GM12878 (cell line): ENCODE measurements at regions not wholly inside any gene's neighbourhood (a gene's known extent, or its start where the extent isn't known, plus 50 kb on each side); places are given as distances from the start of the nearest gene placed in this dataset.

Source experiments
- ATAC-seq: fragments of 200-7000 bp; cut with Tn5 transposase; 3 replicates; pipeline ENCODE4 v1.9.1; 2020; ENCODE audit warnings: mild to moderate bottlenecking, moderate library complexity
- BruUV-seq: library from RNA; stranded (reverse); fragments of 400-500 nt; replicated peaks from 2 replicates; lab custom pipeline; 2021; lab: Mats Ljungman, UMichigan
- CTCF ChIA-PET: fragments of 300-600 bp; sonication (Branson Sonifier 250); formaldehyde crosslinking; extraction: SDS; loops from one replicate; lab custom pipeline; 2021; ENCODE audit warnings: inconsistent platforms; lab: Yijun Ruan, JAX
- POLR2A ChIA-PET: fragments of 350-600 bp; formaldehyde crosslinking; extraction: SDS; loops from one replicate; lab custom pipeline; 2021; ENCODE audit warnings: inconsistent platforms; lab: Charles Lee
- RAD21 ChIA-PET: fragments of 300-600 bp; sonication (Branson Sonifier 250); formaldehyde crosslinking; loops from one replicate; lab custom pipeline; 2023; ENCODE audit warnings: antibody characterized with exemption; ENCODE audit not compliant: unreplicated experiment; lab: Charles Lee
- SMC1A ChIA-PET: fragments of 300-600 bp; sonication (Branson Sonifier 250); formaldehyde crosslinking; loops from one replicate; lab custom pipeline; 2023; ENCODE audit not compliant: unreplicated experiment, uncharacterized antibody; lab: Charles Lee
- DNase-seq: peaks from one replicate; pipeline ENCODE4 v3.0.0-alpha.2; 2011; ENCODE audit warnings: low read depth, low spot score
- FAIRE-seq: peaks from 3 replicates; lab custom pipeline; 2011; peaks lifted over from hg19 to GRCh38; lab: Jason Lieb, UNC
- H2AFZ ChIP-seq: 2 replicates; pipeline ENCODE4 v1.6.0; 2011; ENCODE audit warnings: low read depth, low read length, control low read depth; ENCODE audit not compliant: control insufficient read depth
- H3K27ac ChIP-seq: 2 replicates; pipeline ENCODE4 v1.5.1; 2011; ENCODE audit warnings: control low read depth; ENCODE audit not compliant: control insufficient read depth, insufficient read depth
- H3K27me3 ChIP-seq, 2 experiments: replicated peaks in 1 of 2; 2 replicates each; pipeline versions ENCODE4 v1.6.0 to v1.6.1; 2011; ENCODE audit warnings: low read length in 1 of 2; ENCODE audit not compliant: control insufficient read depth in 2 of 2, insufficient read depth in 2 of 2
- H3K36me3 ChIP-seq, 2 experiments: 2 replicates each; pipeline ENCODE4 v1.5.1; 2011; ENCODE audit warnings: low read length in 1 of 2; ENCODE audit not compliant: control insufficient read depth in 2 of 2, insufficient read depth in 2 of 2
- H3K4me1 ChIP-seq: 2 replicates; pipeline ENCODE4 v1.6.1; 2011; ENCODE audit warnings: mild to moderate bottlenecking, low read length, moderate library complexity, mixed read lengths; ENCODE audit not compliant: control insufficient read depth, insufficient read depth
- H3K4me2 ChIP-seq: 2 replicates; pipeline ENCODE4 v1.6.0; 2011; ENCODE audit warnings: control low read depth; ENCODE audit not compliant: control insufficient read depth, insufficient read depth
- H3K4me3 ChIP-seq: fragments of 200-600 bp; sonication (generic); 2 replicates; pipeline ENCODE4 v1.5.1; 2016
- H3K79me2 ChIP-seq: 2 replicates; pipeline ENCODE4 v1.6.0; 2011; ENCODE audit warnings: low read length; ENCODE audit not compliant: control insufficient read depth, insufficient read depth
- H3K9ac ChIP-seq: 2 replicates; pipeline ENCODE4 v1.8.0; 2011; ENCODE audit warnings: low read length, control low read depth, mixed read lengths; ENCODE audit not compliant: control insufficient read depth, insufficient read depth
- H3K9me3 ChIP-seq: replicated peaks from 3 replicates; pipeline ENCODE4 v1.5.1; 2011; ENCODE audit warnings: mild to moderate bottlenecking, low read length; ENCODE audit not compliant: control insufficient read depth, insufficient read depth
- H4K20me1 ChIP-seq: 2 replicates; pipeline ENCODE4 v1.6.0; 2011; ENCODE audit not compliant: control insufficient read depth, insufficient read depth
- CHD2 ChIP-seq: IDR thresholded peaks from 2 replicates; pipeline ENCODE4 v1.6.1; 2011; ENCODE audit warnings: low read depth, low read length, improper control_type of control experiment, borderline replicate concordance
- CHD4 ChIP-seq: fragments of 200-600 bp; sonication (generic); IDR thresholded peaks from 2 replicates; pipeline ENCODE4 v1.6.1; 2016; ENCODE audit warnings: mild to moderate bottlenecking
- CREB1 ChIP-seq: IDR thresholded peaks from 2 replicates; pipeline ENCODE4 v1.6.1; 2012; ENCODE audit warnings: low read depth, mild to moderate bottlenecking, inconsistent platforms
- CREM ChIP-seq: IDR thresholded peaks from 2 replicates; pipeline ENCODE4 v1.6.1; 2014; ENCODE audit warnings: antibody characterized with exemption, low read depth
- E2F4 ChIP-seq: IDR thresholded peaks from 2 replicates; pipeline ENCODE4 v1.6.1; 2012; ENCODE audit warnings: low read depth, low read length, improper control_type of control experiment
- ELK1 ChIP-seq: IDR thresholded peaks from 2 replicates; pipeline ENCODE4 v1.6.1; 2012; ENCODE audit warnings: low read depth, low read length, improper control_type of control experiment
- FOS ChIP-seq: IDR thresholded peaks from 3 replicates; pipeline ENCODE4 v1.6.1; 2011; ENCODE audit warnings: borderline replicate concordance; ENCODE audit not compliant: insufficient read length; ENCODE audit errors: extremely low read depth
- HDAC6 ChIP-seq: fragments of 200-600 bp; sonication (generic); IDR thresholded peaks from one replicate; pipeline ENCODE4 v1.8.0; 2017; ENCODE audit warnings: antibody characterized with exemption; ENCODE audit not compliant: unreplicated experiment
- HSF1 ChIP-seq: fragments of 150-350 bp; IDR thresholded peaks from 2 replicates; pipeline ENCODE4 v1.6.1; 2014; ENCODE audit warnings: mild to moderate bottlenecking, low read depth, low read length
- KAT2A ChIP-seq: conservative IDR thresholded peaks from 2 replicates; pipeline ENCODE4 v1.6.1; 2011; ENCODE audit warnings: low read depth, low read length; ENCODE audit not compliant: control insufficient read depth
- LARP7 ChIP-seq: fragments of 450-650 bp; IDR thresholded peaks from 2 replicates; pipeline ENCODE4 v1.6.1; 2017; ENCODE audit warnings: mild to moderate bottlenecking
- MTA3 ChIP-seq: IDR thresholded peaks from 2 replicates; pipeline ENCODE4 v1.6.1; 2012; ENCODE audit warnings: low read length, inconsistent platforms, borderline replicate concordance
- MXI1 ChIP-seq: fragments of 150-350 bp; IDR thresholded peaks from 2 replicates; pipeline ENCODE4 v1.6.1; 2011; ENCODE audit warnings: low read depth, mild to moderate bottlenecking, inconsistent platforms, low read length, improper control_type of control experiment
- NRF1 ChIP-seq: conservative IDR thresholded peaks from 2 replicates; pipeline ENCODE4 v1.6.1; 2011; ENCODE audit warnings: mild to moderate bottlenecking, low read depth, low read length, improper control_type of control experiment
- PAX5 ChIP-seq: IDR thresholded peaks from 2 replicates; pipeline ENCODE4 v1.6.1; 2011; ENCODE audit warnings: low read depth, low read length, borderline replicate concordance
- PML ChIP-seq: IDR thresholded peaks from 2 replicates; pipeline ENCODE4 v1.6.1; 2012; ENCODE audit warnings: low read length, inconsistent platforms
- POLR2AphosphoS2 ChIP-seq: IDR thresholded peaks from 2 replicates; pipeline ENCODE4 v1.6.1; 2011; ENCODE audit warnings: low read depth, mild to moderate bottlenecking, low read length, improper control_type of control experiment, moderate library complexity
- SREBF2 ChIP-seq: IDR thresholded peaks from 2 replicates; pipeline ENCODE4 v1.6.1; 2012; ENCODE audit warnings: mild to moderate bottlenecking, low read length
- ZNF217 ChIP-seq: fragments of 450-650 bp; IDR thresholded peaks from 2 replicates; pipeline ENCODE4 v1.6.1; 2017; ENCODE audit warnings: antibody characterized with exemption, mild to moderate bottlenecking
- WGBS: methylation state at CpG from one replicate; pipeline ENCODE4 v1.1.6; 2016; ENCODE audit warnings: low lambda C conversion rate; ENCODE audit not compliant: insufficient replicate concordance, insufficient coverage; ENCODE audit errors: missing lambda C conversion rate; 5-methylcytosine and 5-hydroxymethylcytosine counted together
- in situ Hi-C: fragments of 300-500 bp; cut with MboI; formaldehyde crosslinking; loops from 9 replicates; pipeline ENCODE4 v1.14.3; 2018; ENCODE audit warnings: mixed read lengths
- intact Hi-C: fragments of 100-400 bp; cut with micrococcal nuclease; formaldehyde crosslinking; loops from one replicate; pipeline ENCODE4 v1.14.2; 2022; ENCODE audit not compliant: unreplicated experiment
- TF ChIP-seq, protein P1 (sequence below): fragments of 450-650 bp; conservative IDR thresholded peaks from 2 replicates; pipeline ENCODE4 v1.6.1; 2017; ENCODE audit warnings: mild to moderate bottlenecking, moderate library complexity

GRCh38 chr6:87935196-87935595 is 112.4 kb upstream of the SPACA1 start:
- BruUV-seq: no TSS peak
- WGBS: 75% methylated on average over 3 of the region's 3 CpGs

More at GRCh38 chr6:87935196-87935595, 112.4 kb upstream of the SPACA1 start:
- CTCF ChIA-PET: interaction anchor here (1.2 to 4.1 kb wide), 6 partner anchors 103 to 984 kb away, joined by 3 to 16 read pairs (median 5); no protein-coding TSS in a partner anchor
- no peak for FAIRE-seq
- H3K27me3 ChIP-seq: no peaks in the 10 kb centered on the region
- DNase-seq: no peak
- no peak overlapping the region for H3K4me3 ChIP-seq
- no peak overlapping the region for H3K4me2 ChIP-seq
- H4K20me1 ChIP-seq: no peaks in the 10 kb centered on the region
- intact Hi-C loops: no loop called here
- ATAC-seq: no peak
- POLR2A ChIA-PET: interaction anchor here (0.6 kb wide), 1 partner anchor 17 kb away, joined by 4 read pairs; no protein-coding TSS in a partner anchor
- TF ChIP-seq SREBF2 (no peak), CREB1 (no peak), MXI1 (no peak), PML (no peak), HSF1 (no peak), ELK1 (no peak), CHD4 (no peak), POLR2AphosphoS2 (no peak), LARP7 (no peak), FOS (no peak), ZNF217 (no peak), CREM (no peak), CHD2 (no peak), NRF1 (no peak), E2F4 (no peak), KAT2A (no peak), MTA3 (no peak), HDAC6 (no peak), PAX5 (no peak)
- TF ChIP-seq, protein P1, sequence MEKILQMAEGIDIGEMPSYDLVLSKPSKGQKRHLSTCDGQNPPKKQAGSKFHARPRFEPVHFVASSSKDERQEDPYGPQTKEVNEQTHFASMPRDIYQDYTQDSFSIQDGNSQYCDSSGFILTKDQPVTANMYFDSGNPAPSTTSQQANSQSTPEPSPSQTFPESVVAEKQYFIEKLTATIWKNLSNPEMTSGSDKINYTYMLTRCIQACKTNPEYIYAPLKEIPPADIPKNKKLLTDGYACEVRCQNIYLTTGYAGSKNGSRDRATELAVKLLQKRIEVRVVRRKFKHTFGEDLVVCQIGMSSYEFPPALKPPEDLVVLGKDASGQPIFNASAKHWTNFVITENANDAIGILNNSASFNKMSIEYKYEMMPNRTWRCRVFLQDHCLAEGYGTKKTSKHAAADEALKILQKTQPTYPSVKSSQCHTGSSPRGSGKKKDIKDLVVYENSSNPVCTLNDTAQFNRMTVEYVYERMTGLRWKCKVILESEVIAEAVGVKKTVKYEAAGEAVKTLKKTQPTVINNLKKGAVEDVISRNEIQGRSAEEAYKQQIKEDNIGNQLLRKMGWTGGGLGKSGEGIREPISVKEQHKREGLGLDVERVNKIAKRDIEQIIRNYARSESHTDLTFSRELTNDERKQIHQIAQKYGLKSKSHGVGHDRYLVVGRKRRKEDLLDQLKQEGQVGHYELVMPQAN: no peak
- H3K27ac ChIP-seq: no peak overlapping the region
- H3K9me3 ChIP-seq: no peaks in the 10 kb centered on the region
- H3K79me2 ChIP-seq: no peaks in the 10 kb centered on the region
- in situ Hi-C loops: no loop called here
- H3K4me1 ChIP-seq: peaks cover 2% of the 10 kb centered on the region
- no peaks in the 10 kb centered on the region for H3K36me3 ChIP-seq
- SMC1A ChIA-PET: interaction anchor here (1.4 to 12.2 kb wide), 2 partner anchors 103 to 224 kb away, joined by 4 to 127 read pairs; no protein-coding TSS in a partner anchor
- RAD21 ChIA-PET: interaction anchor here (0.8 to 1.9 kb wide), 2 partner anchors 230 to 303 kb away, joined by 4 to 10 read pairs; no protein-coding TSS in a partner anchor
- H2AFZ ChIP-seq: no peak overlapping the region
- H3K9ac ChIP-seq: no peak overlapping the region
